B cell (primary cell): ENCODE measurements at regions not wholly inside any gene's neighbourhood (a gene's known extent, or its start where the extent isn't known, plus 50 kb on each side); places are given as distances from the start of the nearest gene placed in this dataset.

Source experiments
- CTCF ChIP-seq: fragments of 200-600 bp; IDR thresholded peaks from one replicate; pipeline ENCODE4 v1.8.0; 2022; ENCODE audit warnings: antibody characterized with exemption, mild to moderate bottlenecking
- EZH2 ChIP-seq: IDR thresholded peaks from 2 replicates; pipeline ENCODE4 v1.6.1; 2012; ENCODE audit warnings: borderline replicate concordance, low read depth, mild to moderate bottlenecking, moderate library complexity, low read length; ENCODE audit not compliant: insufficient read depth, poor library complexity, severe bottlenecking

- no peak for TF ChIP-seq CTCF
- TF ChIP-seq EZH2, result no peak
Observed at GRCh38 chr18:22325396-22325795, 92.3 kb downstream of the CTAGE1 start.
